Fibroblast of mammary gland (primary cell): ENCODE measurements at regions not wholly inside any gene's neighbourhood (a gene's known extent, or its start where the extent isn't known, plus 50 kb on each side); places are given as distances from the start of the nearest gene placed in this dataset.
"Not testable (repeated sequence)": the region's sequence is repeated elsewhere in the genome, so short reads cannot be mapped to it uniquely, and the experiment has no call there.

Source experiments
- DNase-seq: peaks from one replicate; pipeline ENCODE4 v3.0.0-alpha.2; 2010; ENCODE audit warnings: low read depth
- H3K4me3 ChIP-seq: 2 replicates; pipeline ENCODE4 v1.5.1; 2011; ENCODE audit warnings: low read depth, mild to moderate bottlenecking, low read length, moderate library complexity; ENCODE audit not compliant: control insufficient read depth
- CTCF ChIP-seq: conservative IDR thresholded peaks from 2 replicates; pipeline ENCODE4 v1.5.1; 2011; ENCODE audit warnings: low read depth, low read length, inconsistent platforms; ENCODE audit not compliant: control insufficient read depth, insufficient read depth

GRCh38 chr7:153951316-153951715 lies 100.9 kb upstream of the DPP6 start:
- no peak for DNase-seq
- no peak for TF ChIP-seq CTCF
- H3K4me3 ChIP-seq = no peak overlapping the region

- no peak overlapping the region for H3K4me3 ChIP-seq
- no peak for TF ChIP-seq CTCF
- DNase-seq = no peak
Observed at GRCh38 chr7:153954477-153954876, 97.7 kb upstream of the DPP6 start.

GRCh38 chr7:153957677-153958076 lies 94.5 kb upstream of the DPP6 start:
- not testable (repeated sequence) for H3K4me3 ChIP-seq, DNase-seq

GRCh38 chr7:153958381-153958780 lies 93.8 kb upstream of the DPP6 start:
- DNase-seq, H3K4me3 ChIP-seq: not testable (repeated sequence)

GRCh38 chr7:153958789-153959188 lies 93.4 kb upstream of the DPP6 start:
- not testable (repeated sequence) for H3K4me3 ChIP-seq, DNase-seq

GRCh38 chr7:153964481-153965112 lies 87.6 kb upstream of the DPP6 start:
- H3K4me3 ChIP-seq, DNase-seq: not testable (repeated sequence)

GRCh38 chr7:153969016-153969415 lies 83.2 kb upstream of the DPP6 start:
- not testable (repeated sequence) for DNase-seq, H3K4me3 ChIP-seq

- H3K4me3 ChIP-seq, DNase-seq: not testable (repeated sequence)
Observed at GRCh38 chr7:153974603-153975002, 77.6 kb upstream of the DPP6 start.

GRCh38 chr7:153976745-153977144 lies 75.5 kb upstream of the DPP6 start:
- DNase-seq, H3K4me3 ChIP-seq: not testable (repeated sequence)

GRCh38 chr7:153983186-153983585 lies 69.0 kb upstream of the DPP6 start:
- H3K4me3 ChIP-seq, DNase-seq: not testable (repeated sequence)

- DNase-seq, H3K4me3 ChIP-seq: not testable (repeated sequence)
Observed at GRCh38 chr7:153989066-153989627, 63.1 kb upstream of the DPP6 start.

GRCh38 chr7:153989742-153990425 lies 62.3 kb upstream of the DPP6 start:
- not testable (repeated sequence) for H3K4me3 ChIP-seq, DNase-seq

- not testable (repeated sequence) for H3K4me3 ChIP-seq, DNase-seq
Observed at GRCh38 chr7:153991471-153991870, 60.7 kb upstream of the DPP6 start.

- not testable (repeated sequence) for H3K4me3 ChIP-seq, DNase-seq
Observed at GRCh38 chr7:153993402-153993801, 58.8 kb upstream of the DPP6 start.

- not testable (repeated sequence) for DNase-seq, H3K4me3 ChIP-seq
Observed at GRCh38 chr7:153998896-153999295, 53.3 kb upstream of the DPP6 start.
